ENCODE measurements at regions not wholly inside any gene's neighbourhood (a gene's known extent, or its start where the extent isn't known, plus 50 kb on each side); places are given as distances from the start of the nearest gene placed in this dataset.
"Not testable (repeated sequence)": the region's sequence is repeated elsewhere in the genome, so short reads cannot be mapped to it uniquely, and the experiment has no call there.

DNA sequence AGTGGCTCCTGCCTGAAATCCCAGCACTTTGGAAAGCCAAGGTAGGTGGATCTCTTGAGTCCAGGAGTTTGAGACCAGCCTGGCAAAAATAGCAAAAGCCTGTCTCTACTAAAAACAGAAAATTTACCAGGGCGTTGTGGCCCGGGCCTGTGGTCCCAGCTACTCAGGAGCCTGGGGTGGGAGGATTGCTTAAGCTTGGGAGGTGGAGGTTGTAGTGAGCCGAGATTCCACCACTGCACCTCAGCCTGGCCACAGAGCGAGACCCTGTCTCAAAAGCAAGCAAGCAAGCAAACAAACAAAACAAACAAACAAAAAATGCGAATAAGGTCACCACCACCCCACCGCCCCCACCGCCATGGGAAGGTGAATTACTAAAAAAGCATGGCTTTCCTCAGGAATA is 238.7 kb downstream of the ATXN7L3B start:
- H2BK5ac ChIP-seq (ENCODE audit: low read depth, low read length, poor library complexity), result no peak overlapping the region
- no peaks in the 10 kb centered on the region for H3K36me3 ChIP-seq (ENCODE audit: control insufficient read depth in 1 of 2, insufficient read depth in 2 of 2, low read length in 2 of 2)
- WGBS (ENCODE audit: extremely low coverage, insufficient coverage, insufficient read length), result no CpG with 5 or more reads among the region's 7 CpGs
- no peak overlapping the region for H4K8ac ChIP-seq (ENCODE audit: low read depth, low read length)
- no peak overlapping the region for H3K4ac ChIP-seq (ENCODE audit: low read depth, low read length)
- no peak overlapping the region for H3K4me2 ChIP-seq (ENCODE audit: low read length)
- no peak overlapping the region for H4K12ac ChIP-seq (ENCODE audit: low read depth, low read length)
- no peak overlapping the region for H3K27ac ChIP-seq (ENCODE audit: low read depth, low read length)
- no peak overlapping the region for H3K9ac ChIP-seq (ENCODE audit: low read length)
- H3K14ac ChIP-seq (ENCODE audit: low read length), result no peak overlapping the region
- H3K23ac ChIP-seq (ENCODE audit: low read length), result no peak overlapping the region
- H3K9me3 ChIP-seq (ENCODE audit: insufficient read depth, low read depth, low read length), result no peaks in the 10 kb centered on the region
- no peak overlapping the region for H4K91ac ChIP-seq (ENCODE audit: low read depth, low read length)
- H3K79me2 ChIP-seq (ENCODE audit: control insufficient read depth, insufficient read depth, low read length, poor library complexity), result no peaks in the 10 kb centered on the region
- H3K79me1 ChIP-seq (ENCODE audit: low read length), result no peaks in the 10 kb centered on the region
- H2BK12ac ChIP-seq (ENCODE audit: low read length), result no peak overlapping the region
- H3K27me3 ChIP-seq (ENCODE audit: insufficient read depth, low read length), result no peaks in the 10 kb centered on the region
- no peak overlapping the region for H3K4me3 ChIP-seq (ENCODE audit: low read depth, low read length)
- no peak overlapping the region for H2AFZ ChIP-seq (ENCODE audit: insufficient read depth, low read length, poor library complexity)
- no peaks in the 10 kb centered on the region for H3K4me1 ChIP-seq (ENCODE audit: control insufficient read depth in 1 of 2, insufficient read depth in 2 of 2, low read length in 2 of 2)
- DNase-seq, result no peak
- H3K18ac ChIP-seq (ENCODE audit: low read length), result no peak overlapping the region
- no peak overlapping the region for H2BK120ac ChIP-seq (ENCODE audit: insufficient read depth, low read length, poor library complexity)
- H2AK5ac ChIP-seq (ENCODE audit: low read length), result no peak overlapping the region

DNA sequence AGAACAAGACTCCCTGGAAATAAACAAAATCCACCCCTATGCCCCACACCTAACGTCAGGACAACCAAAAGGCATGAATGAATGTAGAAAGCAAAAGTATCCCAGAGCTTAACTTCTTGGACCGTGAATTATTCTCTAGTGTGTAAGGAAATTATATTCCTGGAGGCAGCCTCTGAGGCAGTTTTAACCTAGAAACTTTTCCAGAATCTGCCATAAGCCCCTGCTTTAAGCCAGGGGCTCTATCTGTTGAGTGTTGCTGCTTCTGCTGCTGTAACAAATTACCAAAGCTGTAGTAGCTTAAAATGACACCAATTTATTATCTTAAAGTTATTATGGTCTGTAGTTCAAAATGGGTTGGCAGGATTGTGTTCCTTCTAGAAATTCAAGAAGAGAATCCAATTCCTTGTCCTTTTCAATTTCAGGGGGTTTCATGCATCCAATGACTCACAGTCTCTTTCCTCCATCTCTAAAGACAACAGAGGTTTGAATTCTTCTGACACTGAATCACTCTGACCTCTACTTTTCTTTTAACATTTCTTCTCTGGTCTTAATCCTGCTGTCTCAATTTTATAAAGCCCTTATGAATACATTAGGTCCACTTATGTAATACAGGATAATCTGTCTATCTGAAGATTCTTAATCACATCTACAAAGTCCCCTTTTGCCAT is 242.7 kb downstream of the ATXN7L3B start:
- Histone ChIP-seq H3K79me1 (ENCODE audit: low read length) (no peaks in the 10 kb centered on the region), H3K4me1 (ENCODE audit: control insufficient read depth in 1 of 2, insufficient read depth in 2 of 2, low read length in 2 of 2) (no peaks in the 10 kb centered on the region), H2AFZ (ENCODE audit: insufficient read depth, low read length, poor library complexity) (no peak overlapping the region), H4K91ac (ENCODE audit: low read depth, low read length) (no peak overlapping the region), H3K4me3 (ENCODE audit: low read depth, low read length) (no peak overlapping the region), H3K18ac (ENCODE audit: low read length) (no peak overlapping the region), H2BK5ac (ENCODE audit: low read depth, low read length, poor library complexity) (no peak overlapping the region), H3K9ac (ENCODE audit: low read length) (no peak overlapping the region), H3K79me2 (ENCODE audit: control insufficient read depth, insufficient read depth, low read length, poor library complexity) (no peaks in the 10 kb centered on the region), H2BK120ac (ENCODE audit: insufficient read depth, low read length, poor library complexity) (no peak overlapping the region), H3K36me3 (ENCODE audit: control insufficient read depth in 1 of 2, insufficient read depth in 2 of 2, low read length in 2 of 2) (no peaks in the 10 kb centered on the region), H3K4me2 (ENCODE audit: low read length) (no peak overlapping the region), H4K12ac (ENCODE audit: low read depth, low read length) (no peak overlapping the region), H2BK12ac (ENCODE audit: low read length) (no peak overlapping the region), H3K27me3 (ENCODE audit: insufficient read depth, low read length) (no peaks in the 10 kb centered on the region), H3K23ac (ENCODE audit: low read length) (no peak overlapping the region), H2AK5ac (ENCODE audit: low read length) (no peak overlapping the region), H3K27ac (ENCODE audit: low read depth, low read length) (no peak overlapping the region), H3K9me3 (ENCODE audit: insufficient read depth, low read depth, low read length) (no peaks in the 10 kb centered on the region), H4K8ac (ENCODE audit: low read depth, low read length) (no peak overlapping the region), H3K4ac (ENCODE audit: low read depth, low read length) (no peak overlapping the region), H3K14ac (ENCODE audit: low read length) (no peak overlapping the region)
- no CpG with 5 or more reads among the region's 2 CpGs for WGBS (ENCODE audit: extremely low coverage, insufficient coverage, insufficient read length)
- no peak for DNase-seq

DNA sequence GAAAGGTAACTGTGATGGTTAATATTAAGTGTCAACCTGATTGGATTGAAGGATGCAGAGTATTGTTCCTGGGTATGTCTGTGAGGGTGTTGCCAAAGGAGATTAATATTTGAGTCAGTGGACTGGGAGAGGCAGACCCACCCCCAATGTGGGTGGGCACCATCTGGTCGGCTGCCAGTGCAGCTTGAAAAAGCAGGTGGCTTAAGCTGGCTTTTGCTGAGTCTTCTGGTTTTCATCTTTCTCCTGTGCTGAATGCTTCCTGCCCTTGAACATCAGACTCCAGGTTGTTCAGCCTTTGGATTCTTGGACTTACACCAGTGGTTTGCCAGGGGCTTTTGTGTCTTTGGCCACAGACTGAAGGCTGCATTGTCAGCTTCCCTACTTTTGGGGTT is 243.2 kb downstream of the ATXN7L3B start:
- not testable (repeated sequence) for H3K4me1 ChIP-seq (ENCODE audit: control insufficient read depth in 1 of 2, insufficient read depth in 2 of 2, low read length in 2 of 2); DNase-seq; H3K4me3 ChIP-seq (ENCODE audit: low read depth, low read length); H3K27ac ChIP-seq (ENCODE audit: low read depth, low read length); H3K18ac ChIP-seq (ENCODE audit: low read length); H2BK120ac ChIP-seq (ENCODE audit: insufficient read depth, low read length, poor library complexity); H3K9ac ChIP-seq (ENCODE audit: low read length); H3K79me1 ChIP-seq (ENCODE audit: low read length); H2BK12ac ChIP-seq (ENCODE audit: low read length); H2BK5ac ChIP-seq (ENCODE audit: low read depth, low read length, poor library complexity); H3K4me2 ChIP-seq (ENCODE audit: low read length); H2AK5ac ChIP-seq (ENCODE audit: low read length); H3K9me3 ChIP-seq (ENCODE audit: insufficient read depth, low read depth, low read length); H3K4ac ChIP-seq (ENCODE audit: low read depth, low read length); H3K36me3 ChIP-seq (ENCODE audit: control insufficient read depth in 1 of 2, insufficient read depth in 2 of 2, low read length in 2 of 2); H3K27me3 ChIP-seq (ENCODE audit: insufficient read depth, low read length); H3K14ac ChIP-seq (ENCODE audit: low read length); H2AFZ ChIP-seq (ENCODE audit: insufficient read depth, low read length, poor library complexity); H3K23ac ChIP-seq (ENCODE audit: low read length); H4K91ac ChIP-seq (ENCODE audit: low read depth, low read length); H3K79me2 ChIP-seq (ENCODE audit: control insufficient read depth, insufficient read depth, low read length, poor library complexity); H4K8ac ChIP-seq (ENCODE audit: low read depth, low read length); H4K12ac ChIP-seq (ENCODE audit: low read depth, low read length)
- no CpG with 5 or more reads among the region's 1 CpG for WGBS (ENCODE audit: extremely low coverage, insufficient coverage, insufficient read length)

GRCh38 chr12:74781991-74782485 is 244.4 kb downstream of the ATXN7L3B start:
- Histone ChIP-seq H2AFZ (ENCODE audit: insufficient read depth, low read length, poor library complexity) (no peak overlapping the region), H4K8ac (ENCODE audit: low read depth, low read length) (no peak overlapping the region), H2BK12ac (ENCODE audit: low read length) (no peak overlapping the region), H2BK120ac (ENCODE audit: insufficient read depth, low read length, poor library complexity) (no peak overlapping the region), H3K27ac (ENCODE audit: low read depth, low read length) (no peak overlapping the region), H3K9ac (ENCODE audit: low read length) (no peak overlapping the region), H3K18ac (ENCODE audit: low read length) (no peak overlapping the region), H3K4ac (ENCODE audit: low read depth, low read length) (no peak overlapping the region), H3K79me2 (ENCODE audit: control insufficient read depth, insufficient read depth, low read length, poor library complexity) (no peaks in the 10 kb centered on the region), H4K12ac (ENCODE audit: low read depth, low read length) (no peak overlapping the region), H3K4me1 (ENCODE audit: control insufficient read depth in 1 of 2, insufficient read depth in 2 of 2, low read length in 2 of 2) (no peaks in the 10 kb centered on the region), H3K23ac (ENCODE audit: low read length) (no peak overlapping the region), H4K91ac (ENCODE audit: low read depth, low read length) (no peak overlapping the region), H3K4me2 (ENCODE audit: low read length) (no peak overlapping the region), H3K9me3 (ENCODE audit: insufficient read depth, low read depth, low read length) (no peaks in the 10 kb centered on the region), H3K79me1 (ENCODE audit: low read length) (no peaks in the 10 kb centered on the region), H2AK5ac (ENCODE audit: low read length) (no peak overlapping the region), H3K36me3 (ENCODE audit: control insufficient read depth in 1 of 2, insufficient read depth in 2 of 2, low read length in 2 of 2) (no peaks in the 10 kb centered on the region), H3K4me3 (ENCODE audit: low read depth, low read length) (no peak overlapping the region), H3K27me3 (ENCODE audit: insufficient read depth, low read length) (no peaks in the 10 kb centered on the region), H2BK5ac (ENCODE audit: low read depth, low read length, poor library complexity) (no peak overlapping the region), H3K14ac (ENCODE audit: low read length) (no peak overlapping the region)
- no CpG with 5 or more reads among the region's 1 CpG for WGBS (ENCODE audit: extremely low coverage, insufficient coverage, insufficient read length)
- DNase-seq, result no peak
